Renal cortex interstitium (tissue), 11 donors: ENCODE measurements at regions not wholly inside any gene's neighbourhood (a gene's known extent, or its start where the extent isn't known, plus 50 kb on each side); places are given as distances from the start of the nearest gene placed in this dataset.
"Not testable (repeated sequence)": the region's sequence is repeated elsewhere in the genome, so short reads cannot be mapped to it uniquely, and the experiment has no call there.

Experiments
- DNase-seq, 11 donors: peaks; one replicate each; pipeline ENCODE4 v3.0.0-alpha.2; 2013; ENCODE audit warnings: low read depth in 9 of 11, low spot score in 4 of 11; ENCODE audit errors: extremely low read depth in 1 of 11

GRCh38 chr3:191003742-191004141 is 141.2 kb upstream of the GMNC start:
- DNase-seq: no peak

GRCh38 chr3:190996181-190996775 is 133.8 kb upstream of the GMNC start:
- no peak for DNase-seq

- DNase-seq: no peak
Measured at GRCh38 chr3:190995156-190995555, 132.7 kb upstream of the GMNC start.

DNA sequence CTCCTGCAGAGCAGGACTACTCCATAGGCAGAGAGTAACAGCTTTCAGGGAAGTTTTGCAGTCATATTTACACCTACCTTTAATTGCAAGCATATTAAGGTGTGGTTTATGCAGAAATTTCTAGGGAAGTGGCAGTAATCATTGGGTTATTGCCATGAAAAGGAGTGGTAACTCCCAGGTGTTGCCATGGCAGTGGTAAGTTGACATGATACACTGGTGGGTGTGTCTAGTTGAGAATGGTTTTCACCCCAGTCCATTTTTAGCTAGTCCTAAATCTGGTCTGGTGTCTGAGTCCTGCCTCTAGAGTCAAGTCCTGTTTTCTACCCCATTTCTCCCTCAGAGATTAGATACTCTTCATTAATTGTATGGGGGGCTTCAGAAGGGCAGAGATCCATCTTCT is 128.4 kb upstream of the GMNC start:
- DNase-seq: no peak

DNA sequence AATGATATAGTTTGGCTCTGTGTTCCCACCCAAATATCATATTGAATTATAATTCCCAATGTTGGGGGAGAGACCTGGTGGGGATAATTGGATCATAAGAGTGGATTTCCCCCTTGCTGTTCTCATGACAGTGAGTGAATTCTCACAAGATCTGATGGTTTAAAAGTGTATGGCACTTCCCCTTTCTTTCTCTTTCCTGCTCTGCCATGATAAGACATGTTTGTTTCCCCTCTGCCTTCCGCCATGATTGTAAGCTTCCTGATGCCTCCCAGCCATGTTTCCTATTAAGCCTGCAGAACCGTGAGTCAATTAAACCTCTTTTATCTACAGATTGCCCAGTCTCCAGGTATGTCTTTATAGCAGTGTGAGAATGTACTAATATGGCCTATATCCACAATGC is 126.7 kb upstream of the GMNC start:
- no peak for DNase-seq

DNA sequence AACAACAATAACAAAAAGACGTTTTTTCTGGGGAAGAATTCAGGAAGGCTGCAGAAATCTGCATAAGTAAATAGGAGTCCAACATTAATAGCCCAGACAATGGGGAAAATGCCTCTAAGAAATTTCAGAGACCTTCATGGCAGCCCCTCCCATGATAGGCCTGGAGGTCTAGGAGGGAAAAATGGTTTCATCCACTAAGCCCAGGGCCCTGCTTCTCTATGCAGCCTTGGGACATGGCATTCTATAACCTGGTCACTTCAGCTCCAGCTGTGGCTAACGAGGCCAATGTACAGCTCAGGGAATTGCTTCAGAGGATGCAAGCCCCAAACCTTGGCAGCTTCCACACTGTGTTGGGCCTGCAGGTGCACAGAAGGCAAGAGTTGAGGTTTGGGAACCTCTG is 125.6 kb upstream of the GMNC start:
- DNase-seq: no peak

- no peak for DNase-seq
Measured at GRCh38 chr3:190984502-190985244, 122.2 kb upstream of the GMNC start.

GRCh38 chr3:190983875-190984274 is 121.4 kb upstream of the GMNC start:
- DNase-seq: no peak

GRCh38 chr3:190973771-190974170 is 111.3 kb upstream of the GMNC start:
- no peak for DNase-seq

DNA sequence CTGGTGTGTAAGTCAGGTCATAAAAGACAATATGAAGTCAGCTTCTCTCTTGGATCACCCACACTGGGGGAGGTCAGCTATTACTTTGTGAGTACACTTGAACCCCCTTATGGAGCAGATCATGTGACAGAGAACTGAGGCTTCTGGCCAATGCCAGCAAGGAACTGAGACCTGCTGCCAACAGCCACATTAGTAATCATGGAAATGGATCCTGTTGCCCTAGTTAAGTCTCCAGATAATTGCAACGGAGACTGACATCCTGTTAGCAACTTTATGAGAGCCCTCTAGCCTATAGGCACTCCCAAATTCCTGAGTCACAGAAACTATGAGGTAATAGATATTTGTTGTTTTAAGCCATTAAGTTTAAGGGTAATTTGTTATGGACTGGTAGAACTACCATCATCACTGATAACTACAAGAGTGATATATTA is 110.4 kb upstream of the GMNC start:
- no peak for DNase-seq

DNA sequence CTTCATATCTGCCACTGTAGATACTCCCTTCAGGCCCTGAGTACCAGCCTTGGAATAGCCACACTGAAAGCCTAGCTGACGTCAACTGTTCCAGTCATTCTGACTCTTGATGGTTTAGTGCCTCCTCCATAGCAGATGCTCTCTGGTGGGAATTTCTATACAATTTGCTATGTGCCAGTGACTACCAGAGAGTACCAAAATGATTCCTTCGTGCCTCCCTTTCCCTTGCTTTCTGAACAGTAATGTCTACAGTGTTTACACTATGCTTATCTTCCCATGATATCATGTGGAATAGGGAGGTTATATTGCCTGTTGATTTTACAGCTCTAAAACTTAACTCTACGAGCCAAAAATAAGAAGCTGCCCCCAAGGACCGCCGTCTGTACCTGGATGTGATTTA is 109.7 kb upstream of the GMNC start:
- no peak for DNase-seq

DNA sequence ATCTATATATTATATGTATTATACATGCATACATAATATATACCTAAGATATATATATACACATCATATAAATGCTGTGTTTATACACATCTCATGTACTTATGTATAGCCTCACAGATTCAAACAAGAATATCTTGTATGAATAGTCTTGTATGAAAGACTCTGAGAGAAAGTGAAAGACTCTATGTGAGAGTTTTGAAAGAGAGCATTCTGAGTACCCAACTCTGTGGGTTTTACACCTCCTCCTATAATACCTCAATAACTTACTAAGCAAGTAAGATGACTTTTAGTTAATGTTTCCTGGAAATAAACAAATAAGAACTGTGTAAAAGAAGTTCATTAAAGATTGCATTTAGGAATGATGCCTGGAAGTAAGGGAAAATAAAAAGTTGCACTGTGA is 108.1 kb upstream of the GMNC start:
- DNase-seq: no peak

DNA sequence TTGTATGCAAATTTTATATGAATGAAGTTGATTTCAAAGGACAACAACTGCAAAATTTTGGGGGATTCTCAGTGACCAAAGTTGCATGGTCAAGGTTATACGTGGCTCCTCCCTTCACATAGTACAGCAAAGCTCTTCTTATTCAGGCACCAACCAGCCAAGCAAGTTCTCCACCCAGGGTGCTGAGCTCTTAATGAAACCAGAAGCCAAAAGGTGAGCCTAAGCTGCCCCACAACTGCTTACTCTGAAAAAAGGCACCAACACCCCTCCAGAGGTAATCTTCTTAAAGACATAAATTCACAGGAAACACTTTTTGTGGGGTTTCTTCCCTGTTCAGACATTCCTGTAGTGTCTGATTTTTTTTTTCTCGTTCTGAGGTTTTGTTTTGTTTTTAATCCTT is 106.1 kb upstream of the GMNC start:
- no peak for DNase-seq

- not testable (repeated sequence) for DNase-seq
Measured at GRCh38 chr3:190964931-190965330, 102.4 kb upstream of the GMNC start.

DNA sequence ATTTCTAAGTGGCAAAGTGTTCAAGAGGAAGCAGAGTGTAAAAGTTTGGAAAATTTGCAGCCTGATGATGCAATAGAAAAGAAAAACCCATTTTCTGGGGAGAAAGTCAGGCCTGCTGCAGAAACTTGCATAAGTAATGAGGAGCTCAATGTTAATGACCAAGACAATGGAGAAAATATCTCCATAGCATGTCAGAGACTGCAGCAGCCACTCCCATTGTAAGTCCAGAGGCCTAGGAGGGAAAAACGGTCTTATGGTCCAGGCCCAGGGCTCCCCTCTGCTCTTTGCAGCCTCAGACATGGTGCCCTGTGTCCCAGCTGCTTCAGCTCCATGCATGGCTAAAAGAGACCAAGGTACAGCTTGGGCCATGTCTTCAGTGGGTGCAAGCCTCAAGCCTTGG is 96.6 kb upstream of the GMNC start:
- DNase-seq: no peak

DNA sequence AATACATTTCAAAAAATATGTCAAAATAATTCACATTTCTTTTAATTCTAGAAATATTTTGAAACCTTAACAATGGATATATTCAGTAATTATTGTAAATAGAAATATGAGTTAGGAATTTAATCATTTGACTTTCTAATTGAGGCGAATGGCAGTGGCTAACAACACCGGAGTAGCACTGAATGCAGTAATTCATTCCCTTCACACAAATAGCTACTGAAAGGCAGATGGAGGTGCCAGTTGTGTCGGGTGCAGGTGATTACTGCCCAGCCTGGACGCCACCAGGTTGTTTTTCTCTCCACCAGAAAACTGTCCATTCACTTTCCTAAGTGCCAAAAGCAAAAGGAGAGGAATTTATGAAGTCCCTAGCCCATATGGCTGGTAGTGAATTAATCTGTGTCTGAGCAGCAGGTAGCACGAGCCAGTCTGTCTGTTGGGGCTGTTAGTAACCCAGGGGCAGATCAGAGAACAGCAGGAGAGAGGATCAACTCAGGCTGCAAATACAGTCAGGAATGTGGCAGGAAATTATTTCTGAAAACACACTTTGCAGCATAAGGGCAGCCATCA is 79.3 kb upstream of the GMNC start:
- DNase-seq: no peak

GRCh38 chr3:190934616-190935015 is 72.1 kb upstream of the GMNC start:
- DNase-seq: not testable (repeated sequence)

DNA sequence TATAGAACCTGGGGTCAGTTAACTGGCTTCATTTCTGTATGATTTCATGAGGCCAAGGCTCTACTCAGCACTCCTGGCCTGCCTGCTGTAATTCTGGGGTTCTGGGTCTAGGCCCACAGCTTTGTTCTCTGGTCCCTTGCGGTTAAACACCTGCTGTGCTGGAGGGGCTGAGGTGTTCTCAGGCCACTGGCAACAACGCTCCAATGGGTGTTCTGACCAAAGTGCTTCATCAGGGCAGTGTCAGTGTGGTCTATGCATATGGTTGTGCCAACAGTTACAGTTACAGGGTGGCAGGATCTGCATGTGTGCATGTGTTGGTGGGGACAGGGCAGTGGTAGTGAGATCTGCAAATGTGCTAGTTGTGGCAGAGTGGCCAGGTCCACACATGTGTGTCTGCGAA is 64.1 kb upstream of the GMNC start:
- no peak for DNase-seq

DNA sequence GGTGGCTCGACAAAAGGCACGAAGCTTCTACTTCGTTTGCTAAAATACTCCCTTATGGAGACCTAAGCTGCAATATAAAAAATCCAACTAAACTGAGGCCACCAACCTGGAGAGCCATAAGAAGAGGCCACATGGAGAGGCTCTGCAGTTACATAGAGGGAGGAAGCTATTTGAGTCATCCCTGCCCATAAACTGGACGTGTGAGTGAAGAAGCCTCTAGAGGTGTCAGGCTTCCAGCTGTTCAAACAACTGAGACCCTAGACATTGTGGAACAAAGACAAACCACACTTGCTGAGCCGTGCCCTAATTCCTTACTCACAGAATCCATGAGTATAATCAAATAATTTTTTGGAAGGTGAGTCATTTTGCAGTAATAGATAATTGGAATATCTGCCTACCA is 50.2 kb upstream of the GMNC start:
- no peak for DNase-seq
